IMR-90 (cell line): ENCODE measurements at regions not wholly inside any gene's neighbourhood (a gene's known extent, or its start where the extent isn't known, plus 50 kb on each side); places are given as distances from the start of the nearest gene placed in this dataset.

Experiments used
- BHLHE40 ChIP-seq: fragments of 150-350 bp; IDR thresholded peaks from 2 replicates; pipeline ENCODE4 v1.6.1; 2016; ENCODE audit warnings: mild to moderate bottlenecking, low read depth, low read length
- CTCF ChIP-seq: conservative IDR thresholded peaks from 2 replicates; pipeline ENCODE4 v1.5.1; 2012; ENCODE audit warnings: mild to moderate bottlenecking, low read depth, low read length, improper control_type of control experiment
- RFX5 ChIP-seq: IDR thresholded peaks from 2 replicates; pipeline ENCODE4 v1.8.0; 2012; ENCODE audit warnings: low read depth, mild to moderate bottlenecking, low read length, moderate library complexity

- TF ChIP-seq CTCF (no peak), BHLHE40 (no peak), RFX5 (no peak)
Observed at GRCh38 chr12:4850857-4851380, 58.8 kb upstream of the KCNA1 start.
